HG03064 (cell line): ENCODE measurements at regions not wholly inside any gene's neighbourhood (a gene's known extent, or its start where the extent isn't known, plus 50 kb on each side); places are given as distances from the start of the nearest gene placed in this dataset.

Experiments
- ATAC-seq: cut with Tn5 transposase; IDR thresholded peaks from one replicate; pipeline ENCODE4 v1.9.1; 2021; ENCODE audit warnings: low read depth; ENCODE audit not compliant: unreplicated experiment

DNA sequence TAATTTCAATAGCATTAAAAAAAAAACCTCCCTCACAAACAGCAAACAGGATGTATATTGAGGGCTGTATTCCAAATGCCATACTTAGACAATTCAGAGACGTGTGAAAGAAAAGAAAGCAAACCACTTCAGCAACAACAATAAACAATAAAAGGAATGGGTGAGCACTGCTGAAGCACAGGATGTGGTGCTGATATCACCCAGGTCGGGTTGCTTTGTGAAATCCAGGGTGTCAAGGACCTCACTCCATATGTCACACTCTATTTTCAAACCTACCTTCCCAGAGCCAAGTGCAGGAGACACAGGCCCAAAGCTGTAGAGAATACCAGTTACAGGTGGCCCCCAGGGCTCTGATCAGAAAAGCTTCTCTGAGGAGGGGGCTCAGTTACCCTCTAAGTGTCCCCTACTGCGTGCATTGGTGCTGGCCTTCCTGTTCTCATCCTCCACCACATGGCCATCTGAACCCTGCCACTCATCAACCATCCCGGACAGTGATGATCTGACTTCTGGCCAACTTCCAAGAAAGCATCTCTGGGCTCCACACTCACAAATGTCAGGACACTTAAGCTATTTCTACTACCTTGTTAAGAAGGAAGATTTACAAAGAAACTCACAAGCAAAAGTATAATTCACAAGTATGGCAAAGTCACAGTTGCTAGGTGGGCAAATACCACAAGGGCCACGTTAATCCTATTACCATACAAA, 363.0 kb downstream of the SS18 start:
- ATAC-seq: no peak

- ATAC-seq: no peak
These were observed 364.1 kb downstream of the SS18 start for GRCh38 chr18:25726298-25726697.

- no peak for ATAC-seq
These were observed 364.9 kb downstream of the SS18 start for GRCh38 chr18:25725501-25725900.

- ATAC-seq: no peak
These were observed 365.4 kb downstream of the SS18 start for GRCh38 chr18:25724997-25725396.

DNA sequence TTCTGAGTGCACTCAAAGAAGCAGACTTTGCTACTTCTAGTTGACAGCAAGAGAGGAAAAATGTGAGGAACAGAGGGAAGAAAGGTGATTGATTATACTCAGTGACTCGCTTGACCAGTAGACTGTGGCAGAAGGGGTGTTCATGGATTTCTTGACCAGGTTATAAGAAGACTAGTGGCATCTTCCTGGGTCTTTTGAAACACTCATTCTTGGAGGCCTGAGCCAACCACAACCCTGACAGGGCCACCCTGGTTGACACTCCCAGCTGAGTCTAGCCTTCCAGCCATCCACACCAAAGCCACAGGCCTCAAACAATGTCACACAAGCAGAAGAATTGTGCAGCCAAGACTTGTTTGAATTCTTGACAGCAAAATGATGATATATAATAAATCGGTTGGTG, 366.3 kb downstream of the SS18 start:
- ATAC-seq: no peak

DNA sequence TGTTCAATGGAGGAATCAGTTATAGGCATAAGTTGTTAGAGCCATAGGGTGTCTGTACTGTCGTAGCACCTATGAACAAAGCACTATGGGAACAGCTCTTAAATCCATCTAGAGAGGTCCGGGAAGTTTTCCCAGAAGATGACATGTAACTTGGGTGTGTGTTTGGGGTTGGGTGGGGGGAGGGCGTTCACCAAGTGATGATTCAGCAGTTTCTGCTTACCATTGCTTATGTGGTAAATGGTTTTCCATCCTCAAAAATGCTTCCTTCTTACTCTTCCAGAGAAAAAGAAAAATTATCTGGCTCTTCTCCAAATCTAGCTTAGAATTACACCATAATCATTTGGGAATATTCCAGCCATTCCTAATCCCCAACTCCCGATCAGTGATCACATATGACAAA, 361.1 kb upstream of the ZNF521 start:
- ATAC-seq: no peak

DNA sequence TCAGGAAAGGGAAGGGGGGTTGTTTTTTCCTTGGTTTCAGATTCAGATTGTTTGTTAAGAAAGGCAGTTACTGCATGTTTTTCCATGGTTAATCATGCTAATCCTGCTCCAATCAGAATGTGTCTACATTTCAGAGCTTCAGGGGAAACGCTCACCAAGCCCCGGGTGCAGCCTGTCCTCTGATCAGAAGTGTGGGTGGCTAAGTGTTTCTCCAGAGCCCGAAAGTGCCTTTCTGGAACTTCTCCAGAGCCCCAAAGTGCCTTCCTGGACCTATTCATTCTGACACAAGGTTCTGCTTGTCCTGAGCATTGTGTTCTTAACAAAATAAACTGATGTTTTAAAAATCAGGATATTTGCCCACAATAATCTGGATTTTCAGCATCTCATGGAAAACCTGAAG, 359.0 kb upstream of the ZNF521 start:
- ATAC-seq: no peak

- ATAC-seq: no peak
These were observed 353.7 kb upstream of the ZNF521 start for GRCh38 chr18:25705650-25706049.

DNA sequence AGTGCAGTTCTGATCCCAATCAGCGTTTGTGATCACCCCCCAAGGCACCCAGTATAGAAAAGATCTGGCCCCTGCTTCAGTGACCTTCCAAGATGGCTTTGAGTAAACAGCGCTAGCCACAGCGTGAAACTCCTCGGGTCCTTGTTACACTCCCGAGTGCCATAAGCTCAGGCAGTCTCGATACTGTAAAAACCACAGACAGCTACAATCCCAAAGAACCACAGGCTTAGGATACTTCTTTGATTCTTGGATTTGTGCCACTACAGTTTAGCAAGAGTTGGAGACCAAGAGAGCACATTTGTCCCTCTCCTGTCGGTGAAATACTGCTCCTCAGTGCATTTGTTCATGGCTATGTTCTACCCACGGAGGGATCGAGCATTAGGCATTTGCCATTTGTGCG, 352.5 kb upstream of the ZNF521 start:
- ATAC-seq: no peak

GRCh38 chr18:25704071-25704470, 352.1 kb upstream of the ZNF521 start:
- no peak for ATAC-seq

GRCh38 chr18:25701821-25702220, 349.9 kb upstream of the ZNF521 start:
- ATAC-seq: no peak

DNA sequence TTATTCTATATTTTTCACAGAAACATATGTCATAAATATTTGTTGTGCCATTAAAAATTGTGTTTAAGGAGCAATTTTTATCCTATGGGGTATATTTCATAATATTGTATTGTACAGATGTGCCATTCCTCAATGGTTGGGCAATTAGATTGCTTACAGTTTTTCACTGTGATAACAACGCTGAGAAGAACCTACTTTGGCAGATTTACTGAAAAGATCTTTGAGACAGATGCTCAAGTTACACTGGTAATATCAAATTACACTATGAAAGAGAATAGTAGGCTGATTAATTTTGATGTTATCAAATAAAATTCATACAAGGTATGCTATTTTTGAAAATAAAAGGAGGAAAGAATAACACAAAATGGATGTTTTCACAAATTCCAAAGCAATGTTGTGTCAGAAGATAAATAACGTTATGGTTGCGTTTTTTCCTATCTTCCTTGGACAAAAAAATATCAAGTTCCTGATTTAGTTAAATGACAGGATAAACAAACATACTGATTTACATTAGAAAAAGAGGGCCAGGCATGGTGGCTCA, 335.1 kb upstream of the ZNF521 start:
- ATAC-seq: no peak

DNA sequence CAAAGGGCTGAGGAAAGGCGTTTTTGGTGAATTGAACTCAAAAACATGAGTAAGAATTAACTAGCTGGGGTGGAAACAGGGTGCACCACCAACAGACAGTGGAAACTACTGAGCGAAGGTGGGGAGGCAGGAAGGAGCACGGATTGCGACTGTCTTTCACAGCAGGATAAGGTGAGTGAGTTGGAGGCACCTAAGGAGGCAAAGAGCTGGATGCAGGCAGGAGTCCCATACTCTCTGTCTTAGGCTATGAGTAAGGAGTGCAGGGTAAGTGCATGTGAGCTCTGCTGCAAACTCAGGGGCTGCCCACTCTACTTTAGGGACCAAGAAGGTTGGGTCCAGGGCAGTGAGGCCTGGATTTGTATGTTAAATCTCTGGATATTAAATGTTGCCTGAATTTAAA, 333.1 kb upstream of the ZNF521 start:
- no peak for ATAC-seq

- ATAC-seq: no peak
These were observed 327.5 kb upstream of the ZNF521 start for GRCh38 chr18:25679491-25679890.

DNA sequence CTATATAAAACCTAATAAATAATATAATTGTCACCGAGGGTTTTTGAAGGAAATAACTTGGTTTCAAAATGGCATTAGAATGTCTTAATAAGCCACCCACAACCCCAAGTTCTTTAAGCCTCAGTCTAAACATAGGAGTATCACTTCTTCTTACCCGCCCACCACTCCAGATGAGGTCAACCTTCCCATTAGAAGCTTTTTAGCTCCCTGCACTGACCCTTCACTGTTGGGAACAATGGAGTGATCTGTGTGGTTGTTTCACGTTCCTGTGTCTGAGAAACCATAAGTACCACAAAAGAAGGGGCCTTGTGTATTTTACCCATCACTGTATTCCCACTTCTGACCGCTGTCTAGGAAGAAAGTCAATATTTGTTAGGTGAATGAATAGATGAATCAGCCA, 326.3 kb upstream of the ZNF521 start:
- no peak for ATAC-seq

- no peak for ATAC-seq
These were observed 323.3 kb upstream of the ZNF521 start for GRCh38 chr18:25675123-25675850.

DNA sequence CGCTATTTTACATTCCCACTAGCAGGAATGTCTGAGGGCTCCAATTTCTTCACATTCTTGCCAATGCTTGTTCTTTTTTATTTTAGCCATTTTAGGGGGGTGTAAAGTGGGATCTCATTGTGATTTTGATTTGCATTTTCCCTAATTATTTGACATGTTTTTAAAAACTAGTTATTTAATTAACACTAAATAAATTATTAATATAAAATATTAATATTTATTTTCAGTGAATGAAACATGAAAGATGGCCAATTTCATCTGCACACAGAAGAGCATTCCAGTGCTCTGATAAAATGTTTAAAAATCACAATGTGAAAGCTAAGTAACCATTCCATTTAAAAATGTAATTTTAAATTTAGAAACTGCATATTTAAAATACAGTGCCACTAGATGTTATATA, 322.2 kb upstream of the ZNF521 start:
- ATAC-seq: no peak

- no peak for ATAC-seq
These were observed 320.5 kb upstream of the ZNF521 start for GRCh38 chr18:25672490-25672889.

GRCh38 chr18:25669741-25670140, 317.8 kb upstream of the ZNF521 start:
- ATAC-seq: no peak

DNA sequence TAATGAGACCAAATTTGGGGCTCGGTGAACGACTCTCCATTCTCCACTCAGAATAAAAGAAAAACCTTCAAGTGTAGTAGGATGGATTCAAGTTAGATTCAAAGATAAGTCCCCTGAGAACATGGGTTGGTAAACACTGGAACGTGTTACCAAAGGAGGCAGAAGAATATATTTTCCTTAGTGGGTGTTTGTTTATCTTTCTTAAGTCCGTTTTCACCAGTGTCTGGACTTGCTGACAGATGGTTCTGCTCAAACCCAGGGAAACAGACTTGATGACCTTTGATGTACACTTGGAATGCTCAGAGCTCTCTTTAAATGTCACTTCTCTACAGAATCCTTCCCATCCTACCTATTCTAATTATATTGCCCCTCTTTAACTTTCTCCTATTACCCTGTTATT, 310.3 kb upstream of the ZNF521 start:
- ATAC-seq: no peak

GRCh38 chr18:25661831-25662230, 309.9 kb upstream of the ZNF521 start:
- ATAC-seq: no peak

- no peak for ATAC-seq
These were observed 307.6 kb upstream of the ZNF521 start for GRCh38 chr18:25659541-25659940.
